ENCODE measurements at regions not wholly inside any gene's neighbourhood (a gene's known extent, or its start where the extent isn't known, plus 50 kb on each side); places are given as distances from the start of the nearest gene placed in this dataset.

DNA sequence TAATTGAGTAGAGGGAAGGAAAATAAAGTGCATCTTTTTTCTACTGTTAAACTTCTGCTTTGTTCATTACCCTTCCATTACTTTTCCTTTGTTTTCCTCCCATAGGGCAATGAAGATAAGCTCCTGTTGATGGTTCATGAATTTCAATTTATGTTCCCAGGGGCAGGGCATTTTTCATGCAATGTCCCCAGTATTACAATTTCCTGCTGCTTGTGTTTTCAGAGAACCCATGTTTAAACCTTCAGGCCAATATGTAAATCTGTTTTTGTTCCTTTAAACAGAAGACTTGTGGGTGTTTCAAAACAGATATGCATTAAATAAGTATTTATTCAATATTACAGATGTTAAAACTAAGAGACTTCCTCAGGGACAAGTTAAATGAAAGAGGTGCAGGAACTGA is 834.5 kb downstream of the ZPLD1 start:
- no peak for TF ChIP-seq RARB (CRISPR knock-in tag; IDR thresholded peaks at IDR 0.05)
- no peak for TF ChIP-seq ZFP3 (CRISPR knock-in tag; IDR thresholded peaks at IDR 0.05)
- no peak for TF ChIP-seq OSR1 (CRISPR knock-in tag; IDR thresholded peaks at IDR 0.05)
- no peak for TF ChIP-seq ZNF565 (CRISPR knock-in tag; conservative IDR thresholded peaks at IDR 0.05; ENCODE audit: low read depth)
- TF ChIP-seq, protein P1, sequence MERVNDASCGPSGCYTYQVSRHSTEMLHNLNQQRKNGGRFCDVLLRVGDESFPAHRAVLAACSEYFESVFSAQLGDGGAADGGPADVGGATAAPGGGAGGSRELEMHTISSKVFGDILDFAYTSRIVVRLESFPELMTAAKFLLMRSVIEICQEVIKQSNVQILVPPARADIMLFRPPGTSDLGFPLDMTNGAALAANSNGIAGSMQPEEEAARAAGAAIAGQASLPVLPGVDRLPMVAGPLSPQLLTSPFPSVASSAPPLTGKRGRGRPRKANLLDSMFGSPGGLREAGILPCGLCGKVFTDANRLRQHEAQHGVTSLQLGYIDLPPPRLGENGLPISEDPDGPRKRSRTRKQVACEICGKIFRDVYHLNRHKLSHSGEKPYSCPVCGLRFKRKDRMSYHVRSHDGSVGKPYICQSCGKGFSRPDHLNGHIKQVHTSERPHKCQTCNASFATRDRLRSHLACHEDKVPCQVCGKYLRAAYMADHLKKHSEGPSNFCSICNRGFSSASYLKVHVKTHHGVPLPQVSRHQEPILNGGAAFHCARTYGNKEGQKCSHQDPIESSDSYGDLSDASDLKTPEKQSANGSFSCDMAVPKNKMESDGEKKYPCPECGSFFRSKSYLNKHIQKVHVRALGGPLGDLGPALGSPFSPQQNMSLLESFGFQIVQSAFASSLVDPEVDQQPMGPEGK (CRISPR knock-in tag; IDR thresholded peaks at IDR 0.05; ENCODE audit: borderline replicate concordance) = no peak
- TF ChIP-seq, protein P2, sequence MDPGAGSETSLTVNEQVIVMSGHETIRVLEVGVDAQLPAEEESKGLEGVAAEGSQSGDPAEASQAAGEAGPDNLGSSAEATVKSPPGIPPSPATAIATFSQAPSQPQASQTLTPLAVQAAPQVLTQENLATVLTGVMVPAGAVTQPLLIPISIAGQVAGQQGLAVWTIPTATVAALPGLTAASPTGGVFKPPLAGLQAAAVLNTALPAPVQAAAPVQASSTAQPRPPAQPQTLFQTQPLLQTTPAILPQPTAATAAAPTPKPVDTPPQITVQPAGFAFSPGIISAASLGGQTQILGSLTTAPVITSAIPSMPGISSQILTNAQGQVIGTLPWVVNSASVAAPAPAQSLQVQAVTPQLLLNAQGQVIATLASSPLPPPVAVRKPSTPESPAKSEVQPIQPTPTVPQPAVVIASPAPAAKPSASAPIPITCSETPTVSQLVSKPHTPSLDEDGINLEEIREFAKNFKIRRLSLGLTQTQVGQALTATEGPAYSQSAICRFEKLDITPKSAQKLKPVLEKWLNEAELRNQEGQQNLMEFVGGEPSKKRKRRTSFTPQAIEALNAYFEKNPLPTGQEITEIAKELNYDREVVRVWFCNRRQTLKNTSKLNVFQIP (CRISPR knock-in tag; IDR thresholded peaks at IDR 0.05; ENCODE audit: borderline replicate concordance, low read depth) = no peak
- TF ChIP-seq ZFP30 (CRISPR knock-in tag; IDR thresholded peaks at IDR 0.05) = no peak
- no peak for TF ChIP-seq GLIS3 (CRISPR knock-in tag; IDR thresholded peaks at IDR 0.05)
- no peak for TF ChIP-seq CSDC2 (CRISPR knock-in tag; IDR thresholded peaks at IDR 0.05)
- TF ChIP-seq ISL1 (CRISPR knock-in tag; IDR thresholded peaks at IDR 0.05) = no peak
